K562 (cell line): ENCODE measurements at regions not wholly inside any gene's neighbourhood (a gene's known extent, or its start where the extent isn't known, plus 50 kb on each side); places are given as distances from the start of the nearest gene placed in this dataset.

ENCODE experiments used
- ATAC-seq: fragments of 200-7000 bp; cut with Tn5 transposase; 3 replicates; pipeline ENCODE4 v1.9.1; 2020; ENCODE audit warnings: moderate library complexity
- BruUV-seq: library from RNA; stranded (reverse); fragments of 400-500 nt; replicated peaks from 2 replicates; lab custom pipeline; 2021; lab: Mats Ljungman, UMichigan
- CTCF ChIA-PET: fragments of 300-600 bp; formaldehyde crosslinking; extraction: SDS; loops from one replicate; lab custom pipeline; 2021; ENCODE audit warnings: low intra/inter-chr PET ratio; lab: Yijun Ruan, JAX
- POLR2A ChIA-PET: fragments of 300-600, 350-650 bp; sonication (Branson Sonifier 250); formaldehyde crosslinking; extraction: SDS; loops from one replicate; lab custom pipeline; 2021; ENCODE audit warnings: antibody characterized with exemption, inconsistent platforms; lab: Yijun Ruan, JAX
- DNase-seq, 4 experiments: peaks; one replicate each; pipeline versions ENCODE4 v3.0.0 to v3.0.0-alpha.2; 2011 to 2018; ENCODE audit warnings: low spot score in 3 of 4, mixed read lengths in 3 of 4; ENCODE audit errors: extremely low read depth in 1 of 4
- FAIRE-seq: peaks from 2 replicates; lab custom pipeline; 2011; peaks lifted over from hg19 to GRCh38; lab: Jason Lieb, UNC
- H2AFZ ChIP-seq: 2 replicates; pipeline ENCODE4 v1.6.0; 2011; ENCODE audit warnings: low read depth, low read length, control low read depth, inconsistent platforms
- H3K27ac ChIP-seq: fragments of 200-600 bp; 3 replicates; pipeline ENCODE4 v1.8.0; 2011; ENCODE audit warnings: low read depth, mild to moderate bottlenecking, control low read depth, inconsistent platforms, low read length, moderate library complexity, mixed read lengths; ENCODE audit errors: extremely low read depth
- H3K27me3 ChIP-seq, 2 experiments: fragments of 300-600 bp in 1 of 2; 2 replicates in 1 of 2; 3 replicates in 1 of 2; pipeline versions ENCODE4 v1.6.0 to v1.8.0; 2011; ENCODE audit warnings: inconsistent platforms in 2 of 2, low read length in 2 of 2, mild to moderate bottlenecking in 1 of 2, mixed read lengths in 1 of 2, moderate library complexity in 1 of 2; ENCODE audit not compliant: control insufficient read depth in 2 of 2, insufficient read depth in 2 of 2
- H3K36me3 ChIP-seq: fragments of 300-600 bp; 3 replicates; pipeline ENCODE4 v1.8.0; 2011; ENCODE audit warnings: mild to moderate bottlenecking, low read length, inconsistent platforms; ENCODE audit not compliant: control insufficient read depth, insufficient read depth
- H3K4me1 ChIP-seq, 2 experiments: fragments of 200-600 bp in 1 of 2; replicated peaks in 1 of 2; 2 replicates in 1 of 2; 3 replicates in 1 of 2; pipeline versions ENCODE4 v1.5.1 to v1.8.0; 2011; ENCODE audit warnings: inconsistent platforms in 2 of 2, low read length in 2 of 2, mild to moderate bottlenecking in 1 of 2, mixed read lengths in 1 of 2, moderate library complexity in 1 of 2; ENCODE audit not compliant: control insufficient read depth in 2 of 2, insufficient read depth in 2 of 2
- H3K4me2 ChIP-seq: 2 replicates; pipeline ENCODE4 v1.6.1; 2011; ENCODE audit warnings: low read length, control low read depth, inconsistent platforms, mixed read lengths; ENCODE audit not compliant: insufficient read depth
- H3K4me3 ChIP-seq: fragments of 200-600 bp; sonication (generic), shearing (Covaris generic); 2 replicates; pipeline ENCODE4 v1.5.1; 2016; ENCODE audit warnings: control low read depth, inconsistent platforms
- H3K79me2 ChIP-seq: fragments of 200-600 bp; 3 replicates; pipeline ENCODE4 v1.8.0; 2011; ENCODE audit warnings: low read length, inconsistent platforms; ENCODE audit not compliant: control insufficient read depth, insufficient read depth
- H3K9ac ChIP-seq, 2 experiments: 2 replicates each; pipeline versions ENCODE4 v1.6.0 to v1.6.1; 2011; ENCODE audit warnings: low read depth in 2 of 2, low read length in 2 of 2, control low read depth in 1 of 2, inconsistent platforms in 1 of 2, mild to moderate bottlenecking in 1 of 2, mixed read lengths in 1 of 2; ENCODE audit not compliant: insufficient read depth in 1 of 2
- H3K9me1 ChIP-seq: one replicate; pipeline ENCODE4 v1.6.0; 2011; ENCODE audit warnings: inconsistent platforms, mild to moderate bottlenecking, low read length, moderate library complexity; ENCODE audit not compliant: control insufficient read depth, insufficient read depth
- H3K9me3 ChIP-seq: replicated peaks from 2 replicates; pipeline ENCODE4 v1.5.1; 2011; ENCODE audit warnings: low read depth, low read length, inconsistent platforms; ENCODE audit not compliant: control insufficient read depth, insufficient read depth
- H4K20me1 ChIP-seq: replicated peaks from 2 replicates; pipeline ENCODE4 v1.6.1; 2011; ENCODE audit warnings: low read length, inconsistent platforms, mixed read lengths; ENCODE audit not compliant: control insufficient read depth, insufficient read depth
- BCOR ChIP-seq: fragments of 450-650 bp; IDR thresholded peaks from 2 replicates; pipeline ENCODE4 v1.6.1; 2016
- BRCA1 ChIP-seq, 2 experiments: fragments of 450-650 bp in 1 of 2; sonication (generic) in 1 of 2; formaldehyde crosslinking in 1 of 2; IDR thresholded peaks; 2 replicates each; pipeline versions ENCODE4 v1.5.0 to v1.6.1; 2017 to 2020; ENCODE audit warnings: mild to moderate bottlenecking in 1 of 2, missing genetic modification reagents in 1 of 2
- KLF6 ChIP-seq: fragments of 250-450 bp; sonication (Bioruptor Pico); IDR thresholded peaks from 2 replicates; pipeline ENCODE4 v1.4.0; 2020; ENCODE audit warnings: mild to moderate bottlenecking, moderate library complexity, borderline replicate concordance
- ZBTB11 ChIP-seq, 3 experiments: fragments of 200-800 bp in 1 of 3; fragments of 250-450 bp in 1 of 3; fragments of 450-650 bp in 1 of 3; sonication (Bioruptor Pico) in 1 of 3; sonication (Bioruptor generic) in 1 of 3; formaldehyde crosslinking in 1 of 3; IDR thresholded peaks; 2 replicates each; pipeline versions ENCODE4 v1.6.1 to v1.8.0; 2016 to 2022; ENCODE audit warnings: mild to moderate bottlenecking in 2 of 3, missing genetic modification characterization in 2 of 3, missing compliant biosample characterization in 1 of 3, moderate library complexity in 1 of 3
- ZBTB43 ChIP-seq: sonication (generic); formaldehyde crosslinking; IDR thresholded peaks from 2 replicates; pipeline ENCODE4 v1.8.0; 2023; ENCODE audit warnings: mild to moderate bottlenecking, missing genetic modification reagents
- ZNF696 ChIP-seq: fragments of 250-450 bp; sonication (Bioruptor Pico); conservative IDR thresholded peaks from 2 replicates; pipeline ENCODE4 v1.4.0; 2020; ENCODE audit warnings: mild to moderate bottlenecking, moderate library complexity
- WGBS: fragments of 100-300 bp; shearing (Covaris generic); methylation state at CpG from one replicate; pipeline ENCODE4 v1.1.6; 2016; ENCODE audit warnings: low coverage, mixed read lengths; ENCODE audit not compliant: insufficient coverage; ENCODE audit errors: missing lambda C conversion rate; 5-methylcytosine and 5-hydroxymethylcytosine counted together
- in situ Hi-C: fragments of 300-500 bp; cut with MboI; formaldehyde crosslinking; loops from 4 replicates; pipeline ENCODE4 v1.15.0; 2018; ENCODE audit warnings: inconsistent platforms, mixed read lengths
- intact Hi-C: fragments of 100-400 bp; cut with micrococcal nuclease; formaldehyde crosslinking; loops from 2 replicates; pipeline ENCODE4 v1.14.2; 2022

- Histone ChIP-seq H3K4me3 (no peak overlapping the region), H4K20me1 (no peaks in the 10 kb centered on the region), H3K4me2 (no peak overlapping the region), H3K36me3 (no peaks in the 10 kb centered on the region), H2AFZ (no peak overlapping the region), H3K27ac (no peak overlapping the region), H3K4me1 (no peaks in the 10 kb centered on the region), H3K79me2 (no peaks in the 10 kb centered on the region), H3K27me3 (no peaks in the 10 kb centered on the region), H3K9me1 (no peaks in the 10 kb centered on the region), H3K9ac (no peak overlapping the region), H3K9me3 (no peaks in the 10 kb centered on the region)
- ChIA-PET CTCF (no interaction called here), POLR2A (no interaction called here)
- 0% methylated on average over 1 of the region's 1 CpG for WGBS
- no peak for DNase-seq
- no peak for ATAC-seq
- no peak for FAIRE-seq
- in situ Hi-C loops (no loop called here), intact Hi-C loops (no loop called here)
- BruUV-seq = no TSS peak
- TF ChIP-seq KLF6 = no peak
- no peak for TF ChIP-seq ZBTB43 (CRISPR knock-in tag)
- TF ChIP-seq, all 486 proteins: peak for 0
Measured at GRCh38 chr4:187665086-187665485, 330.5 kb upstream of the ZFP42 start.

GRCh38 chr4:187666034-187666433 lies 329.5 kb upstream of the ZFP42 start:
- intact Hi-C loops (no loop called here), in situ Hi-C loops (no loop called here)
- CTCF ChIA-PET = no interaction called here
- no peak overlapping the region for H3K9ac ChIP-seq
- no peaks in the 10 kb centered on the region for H3K4me1 ChIP-seq
- H2AFZ ChIP-seq = no peak overlapping the region
- H3K27ac ChIP-seq = no peak overlapping the region
- H3K36me3 ChIP-seq = no peaks in the 10 kb centered on the region
- ATAC-seq (no peak), FAIRE-seq (no peak), DNase-seq (no peak)
- POLR2A ChIA-PET = no interaction called here
- H3K9me3 ChIP-seq = no peaks in the 10 kb centered on the region
- H3K4me2 ChIP-seq = no peak overlapping the region
- no peaks in the 10 kb centered on the region for H3K9me1 ChIP-seq
- H3K4me3 ChIP-seq = no peak overlapping the region
- 0% methylated on average over 4 of the region's 4 CpGs for WGBS
- no peaks in the 10 kb centered on the region for H3K27me3 ChIP-seq
- BruUV-seq = no TSS peak
- TF ChIP-seq ZBTB11 (CRISPR knock-in tag; IDR thresholded peaks at IDR 0.05) = no peak
- TF ChIP-seq BCOR = no peak
- TF ChIP-seq ZNF696 (CRISPR knock-in tag) = no peak
- no peak for TF ChIP-seq BRCA1 (IDR thresholded peaks at IDR 0.05)
- TF ChIP-seq BRCA1 (CRISPR knock-in tag; IDR thresholded peaks at IDR 0.05) = no peak
- no peaks in the 10 kb centered on the region for H4K20me1 ChIP-seq
- H3K79me2 ChIP-seq = no peaks in the 10 kb centered on the region
